K562 (cell line): ENCODE measurements at regions not wholly inside any gene's neighbourhood (a gene's known extent, or its start where the extent isn't known, plus 50 kb on each side); places are given as distances from the start of the nearest gene placed in this dataset.

Experiments used
- ARNT ChIP-seq, 2 experiments: fragments of 450-650 bp; IDR thresholded peaks; 2 replicates each; pipeline ENCODE4 v1.6.1; 2016; ENCODE audit warnings: mild to moderate bottlenecking in 1 of 2
- BHLHE40 ChIP-seq: IDR thresholded peaks from 2 replicates; pipeline ENCODE4 v1.6.1; 2011; ENCODE audit warnings: low read length, improper control_type of control experiment
- CCAR2 ChIP-seq: fragments of 200-400 bp; formaldehyde crosslinking; IDR thresholded peaks from 2 replicates; pipeline ENCODE4 v1.6.1; 2017; ENCODE audit warnings: mild to moderate bottlenecking, low read depth, low read length
- CREB1 ChIP-seq, 2 experiments: sonication (generic) in 1 of 2; formaldehyde crosslinking in 1 of 2; IDR thresholded peaks; 2 replicates each; pipeline versions ENCODE4 v1.6.1 to v1.8.0; 2012 to 2022; ENCODE audit warnings: inconsistent platforms in 1 of 2, mild to moderate bottlenecking in 1 of 2, missing genetic modification reagents in 1 of 2, moderate library complexity in 1 of 2
- CSDE1 ChIP-seq, 2 experiments: fragments of 450-650 bp; IDR thresholded peaks; 2 replicates each; pipeline ENCODE4 v1.6.1; 2016; ENCODE audit warnings: mild to moderate bottlenecking in 1 of 2
- DDX20 ChIP-seq: fragments of 450-650 bp; IDR thresholded peaks from 2 replicates; pipeline ENCODE4 v1.6.1; 2016; ENCODE audit warnings: missing genetic modification characterization, low read depth, mild to moderate bottlenecking, missing compliant biosample characterization, moderate library complexity
- E4F1 ChIP-seq: fragments of 250-450 bp; sonication (Bioruptor Pico); IDR thresholded peaks from 2 replicates; pipeline ENCODE4 v1.5.0; 2021; ENCODE audit warnings: mild to moderate bottlenecking, borderline replicate concordance
- ETV6 ChIP-seq, 3 experiments: fragments of 150-350 bp in 1 of 3; sonication (generic) in 1 of 3; formaldehyde crosslinking in 1 of 3; IDR thresholded peaks; 2 replicates each; pipeline versions ENCODE4 v1.6.1 to v1.8.0; 2014 to 2022; ENCODE audit warnings: borderline replicate concordance in 2 of 3, low read depth in 2 of 3, antibody characterized with exemption in 1 of 3, low read length in 1 of 3, mild to moderate bottlenecking in 1 of 3, missing genetic modification reagents in 1 of 3
- GABPB1 ChIP-seq: sonication (generic); formaldehyde crosslinking; IDR thresholded peaks from 2 replicates; pipeline ENCODE4 v1.8.0; 2022; ENCODE audit warnings: mild to moderate bottlenecking, missing genetic modification reagents
- HDAC6 ChIP-seq: IDR thresholded peaks from 2 replicates; pipeline ENCODE4 v1.6.1; 2012; ENCODE audit warnings: low read depth, mild to moderate bottlenecking, control low read depth, inconsistent platforms, low read length, moderate library complexity
- MBD2 ChIP-seq: sonication (generic); IDR thresholded peaks from 2 replicates; pipeline ENCODE4 v1.6.1; 2016; ENCODE audit warnings: low read depth, borderline replicate concordance
- PHF21A ChIP-seq: fragments of 450-650 bp; IDR thresholded peaks from 2 replicates; pipeline ENCODE4 v1.6.1; 2017; ENCODE audit warnings: low read depth, borderline replicate concordance
- SETDB1 ChIP-seq: IDR thresholded peaks from one replicate; pipeline ENCODE4 v1.6.1; 2012; ENCODE audit warnings: low read length, control low read depth, inconsistent platforms
- SNRNP70 ChIP-seq: fragments of 200-400 bp; formaldehyde crosslinking; optimal IDR thresholded peaks from 2 replicates; pipeline ENCODE3; 2017; ENCODE audit warnings: low read depth, low read length
- TAF1 ChIP-seq: IDR thresholded peaks from 2 replicates; pipeline ENCODE4 v1.6.1; 2011; ENCODE audit warnings: mild to moderate bottlenecking, low read length, moderate library complexity; ENCODE audit not compliant: insufficient read depth, control insufficient read depth, severe bottlenecking; ENCODE audit errors: extremely low read depth
- TFAM ChIP-seq: fragments of 250-450 bp; sonication (Bioruptor Pico); conservative IDR thresholded peaks from 2 replicates; pipeline ENCODE4 v1.5.0; 2021; ENCODE audit warnings: mild to moderate bottlenecking, moderate library complexity
- TFE3 ChIP-seq: fragments of 450-650 bp; formaldehyde crosslinking; IDR thresholded peaks from 2 replicates; pipeline ENCODE4 v1.4.0; 2020; ENCODE audit warnings: mild to moderate bottlenecking, mixed read lengths
- THRA ChIP-seq: fragments of 450-650 bp; IDR thresholded peaks from 2 replicates; pipeline ENCODE4 v1.6.1; 2017; ENCODE audit warnings: mild to moderate bottlenecking, moderate library complexity
- TRIM28 ChIP-seq: fragments of 450-650 bp; IDR thresholded peaks from 2 replicates; pipeline ENCODE4 v1.6.1; 2017
- XRCC3 ChIP-seq: fragments of 450-650 bp; IDR thresholded peaks from 2 replicates; pipeline ENCODE4 v1.6.1; 2017; ENCODE audit warnings: mild to moderate bottlenecking, moderate library complexity
- ZBTB34 ChIP-seq: fragments of 250-450 bp; sonication (Bioruptor Pico); IDR thresholded peaks from 2 replicates; pipeline ENCODE4 v1.8.0; 2021; ENCODE audit warnings: mild to moderate bottlenecking, moderate library complexity
- ZNF589 ChIP-seq: fragments of 200-800 bp; sonication (Bioruptor generic); IDR thresholded peaks from 2 replicates; pipeline ENCODE4 v1.6.1; 2016; ENCODE audit warnings: low read depth, missing genetic modification characterization, missing compliant biosample characterization

- no peak for TF ChIP-seq HDAC6
- TF ChIP-seq SETDB1: no peak
- no peak for TF ChIP-seq PHF21A
- TF ChIP-seq CSDE1 (IDR thresholded peaks at IDR 0.05): no peak
- TF ChIP-seq ARNT (IDR thresholded peaks at IDR 0.05): peak; percentile 41 to 66; a peak in 2 of 4 replicates
- no peak for TF ChIP-seq ZNF589 (CRISPR knock-in tag)
- no peak; the same call in 1 of the 2 replicates for TF ChIP-seq BHLHE40
- TF ChIP-seq CCAR2: no peak
- TF ChIP-seq ETV6 (IDR thresholded peaks at IDR 0.05; ENCODE audit: borderline replicate concordance in 1 of 2, low read depth in 2 of 2, low read length in 1 of 2): no peak
- no peak for TF ChIP-seq ETV6 (CRISPR knock-in tag; IDR thresholded peaks at IDR 0.05; ENCODE audit: borderline replicate concordance)
- no peak for TF ChIP-seq TAF1
- no peak for TF ChIP-seq SNRNP70
- TF ChIP-seq XRCC3: no peak
- TF ChIP-seq GABPB1 (CRISPR knock-in tag): no peak
- 0 out of 2 replicates have a peak, but pooled peaks have one; percentile 25 for TF ChIP-seq CREB1 (IDR thresholded peaks at IDR 0.05)
- no peak for TF ChIP-seq CREB1 (CRISPR knock-in tag; IDR thresholded peaks at IDR 0.05)
- no peak for TF ChIP-seq THRA
- no peak for TF ChIP-seq E4F1 (CRISPR knock-in tag)
- TF ChIP-seq ZBTB34: no peak
- TF ChIP-seq MBD2: no peak
- peak; percentile 74; the same call in 1 of the 2 replicates for TF ChIP-seq TRIM28
- TF ChIP-seq TFAM (CRISPR knock-in tag): no peak
- TF ChIP-seq DDX20 (tag): no peak
- no peak for TF ChIP-seq TFE3
Observed at GRCh38 chr12:123089631-123090353, 61.1 kb downstream of the PITPNM2 start (continued).
